ENCODE measurements at regions not wholly inside any gene's neighbourhood (a gene's known extent, or its start where the extent isn't known, plus 50 kb on each side); places are given as distances from the start of the nearest gene placed in this dataset.

- no peak for FAIRE-seq
Measured at GRCh38 chr12:126636821-126637220, 1571.6 kb downstream of the AACS start.

- no peak for FAIRE-seq
Measured at GRCh38 chr12:126644236-126645020, 1579.2 kb downstream of the AACS start.

- no peak for FAIRE-seq
Measured at GRCh38 chr12:126648074-126648473, 1582.8 kb downstream of the AACS start.

- no peak for FAIRE-seq
Measured at GRCh38 chr12:126651133-126651532, 1585.9 kb downstream of the AACS start.

GRCh38 chr12:126663304-126664094, 1598.3 kb downstream of the AACS start:
- FAIRE-seq = no peak

GRCh38 chr12:126667339-126667738, 1599.6 kb upstream of the TMEM132C start:
- FAIRE-seq = no peak

GRCh38 chr12:126668538-126668937, 1598.4 kb upstream of the TMEM132C start:
- no peak for FAIRE-seq

GRCh38 chr12:126668961-126669360, 1598.0 kb upstream of the TMEM132C start:
- no peak for FAIRE-seq

GRCh38 chr12:126676434-126676833, 1590.5 kb upstream of the TMEM132C start:
- no peak for FAIRE-seq

- FAIRE-seq = no peak
Measured at GRCh38 chr12:126681676-126682075, 1585.3 kb upstream of the TMEM132C start.

GRCh38 chr12:126684703-126685102, 1582.3 kb upstream of the TMEM132C start:
- no peak for FAIRE-seq

- no peak for FAIRE-seq
Measured at GRCh38 chr12:126685636-126686035, 1581.3 kb upstream of the TMEM132C start.

- FAIRE-seq = no peak
Measured at GRCh38 chr12:126688556-126688955, 1578.4 kb upstream of the TMEM132C start.

GRCh38 chr12:126700096-126700495, 1566.9 kb upstream of the TMEM132C start:
- FAIRE-seq = no peak

- no peak for FAIRE-seq
Measured at GRCh38 chr12:126704609-126705008, 1562.4 kb upstream of the TMEM132C start.

GRCh38 chr12:126706300-126706699, 1560.7 kb upstream of the TMEM132C start:
- no peak for FAIRE-seq

GRCh38 chr12:126708492-126708896, 1558.5 kb upstream of the TMEM132C start:
- no peak for FAIRE-seq

- FAIRE-seq = no peak
Measured at GRCh38 chr12:126718365-126718764, 1548.6 kb upstream of the TMEM132C start.

GRCh38 chr12:126719912-126720705, 1546.9 kb upstream of the TMEM132C start:
- no peak for FAIRE-seq

- no peak for FAIRE-seq
Measured at GRCh38 chr12:126726481-126727217, 1540.3 kb upstream of the TMEM132C start.

- FAIRE-seq = no peak
Measured at GRCh38 chr12:126727218-126728075, 1539.5 kb upstream of the TMEM132C start.

Data from endometrium (tissue), 2 donors.